Neural cell (in vitro differentiated cells): ENCODE measurements at regions not wholly inside any gene's neighbourhood (a gene's known extent, or its start where the extent isn't known, plus 50 kb on each side); places are given as distances from the start of the nearest gene placed in this dataset.

Source experiments
- H2AFZ ChIP-seq: fragments of 200-600, 300-800 bp; sonication (generic), shearing (Covaris generic); 2 replicates; pipeline ENCODE4 v1.6.0; 2014; ENCODE audit warnings: low read depth, mild to moderate bottlenecking, antibody characterized with exemption, low read length, moderate library complexity
- H3F3A ChIP-seq: fragments of 200-600 bp; shearing (Covaris generic); 2 replicates; pipeline ENCODE4 v1.6.1; 2016; ENCODE audit warnings: mild to moderate bottlenecking, moderate library complexity, mixed read lengths, antibody characterized with exemption, low read length; ENCODE audit not compliant: insufficient read depth, poor library complexity, severe bottlenecking
- H3K27ac ChIP-seq: fragments of 200-600, 300-800 bp; sonication (generic), shearing (Covaris generic); 2 replicates; pipeline ENCODE4 v1.5.1; 2014; ENCODE audit warnings: mild to moderate bottlenecking, low read length, moderate library complexity
- H3K27me3 ChIP-seq: fragments of 300-800, 200-600 bp; sonication (generic), shearing (Covaris generic); 2 replicates; pipeline ENCODE4 v1.6.0; 2014; ENCODE audit warnings: mild to moderate bottlenecking, low read depth, low read length, moderate library complexity; ENCODE audit not compliant: insufficient read depth
- H3K36me3 ChIP-seq: fragments of 300-800, 200-600 bp; sonication (generic), shearing (Covaris generic); 2 replicates; pipeline ENCODE4 v1.5.1; 2014; ENCODE audit warnings: mild to moderate bottlenecking, antibody characterized with exemption, low read length, moderate library complexity; ENCODE audit not compliant: insufficient read depth
- H3K4me2 ChIP-seq: fragments of 300-800, 200-600 bp; sonication (generic), shearing (Covaris generic); 2 replicates; pipeline ENCODE4 v1.6.0; 2014; ENCODE audit warnings: mild to moderate bottlenecking, low read length
- H3K4me3 ChIP-seq: fragments of 300-800, 200-600 bp; sonication (generic), shearing (Covaris generic); 2 replicates; pipeline ENCODE4 v1.5.1; 2014; ENCODE audit warnings: mild to moderate bottlenecking, low read length, moderate library complexity
- H3K79me2 ChIP-seq: fragments of 200-600 bp; shearing (Covaris generic); replicated peaks from 2 replicates; pipeline ENCODE4 v1.6.0; 2014; ENCODE audit warnings: mild to moderate bottlenecking, low read length, moderate library complexity; ENCODE audit not compliant: insufficient read depth
- H3K9ac ChIP-seq: fragments of 300-800, 200-600 bp; sonication (generic), shearing (Covaris generic); 2 replicates; pipeline ENCODE4 v1.6.1; 2016; ENCODE audit warnings: mild to moderate bottlenecking, low read length, mixed read lengths
- H3K9me2 ChIP-seq: fragments of 200-600 bp; shearing (Covaris generic); 2 replicates; pipeline ENCODE4 v1.6.1; 2016; ENCODE audit warnings: mild to moderate bottlenecking, low read length, mixed read lengths; ENCODE audit not compliant: insufficient read depth
- H3K9me3 ChIP-seq: fragments of 200-600, 300-800 bp; sonication (generic), shearing (Covaris generic); 2 replicates; pipeline ENCODE4 v1.6.1; 2016; ENCODE audit warnings: mild to moderate bottlenecking, mixed run types, low read length, moderate library complexity, mixed read lengths
- H4K20me1 ChIP-seq: fragments of 200-600 bp; shearing (Covaris generic); 2 replicates; pipeline ENCODE4 v1.6.1; 2016; ENCODE audit warnings: mild to moderate bottlenecking, mixed run types; ENCODE audit not compliant: insufficient read depth
- EP300 ChIP-seq: fragments of 450-650 bp; conservative IDR thresholded peaks from 2 replicates; pipeline ENCODE4 v1.6.1; 2014; ENCODE audit warnings: antibody characterized with exemption, mild to moderate bottlenecking, moderate library complexity; ENCODE audit not compliant: poor library complexity, severe bottlenecking
- EZH2 ChIP-seq: fragments of 200-600, 300-800 bp; shearing (Covaris generic), sonication (generic); IDR thresholded peaks from 2 replicates; pipeline ENCODE4 v1.6.1; 2014; ENCODE audit warnings: antibody characterized with exemption, low read length, borderline replicate concordance, mild to moderate bottlenecking; ENCODE audit not compliant: insufficient read depth, poor library complexity, severe bottlenecking
- MXI1 ChIP-seq: fragments of 450-650 bp; conservative IDR thresholded peaks from 2 replicates; pipeline ENCODE4 v1.6.1; 2014; ENCODE audit warnings: antibody characterized with exemption, mild to moderate bottlenecking; ENCODE audit not compliant: poor library complexity, severe bottlenecking
- POLR2AphosphoS5 ChIP-seq: IDR thresholded peaks from 2 replicates; pipeline ENCODE4 v1.6.1; 2012
- RAD21 ChIP-seq: fragments of 450-650 bp; conservative IDR thresholded peaks from 2 replicates; pipeline ENCODE4 v1.6.1; 2014; ENCODE audit warnings: antibody characterized with exemption, mild to moderate bottlenecking, moderate library complexity
- SMC3 ChIP-seq: fragments of 450-650 bp; conservative IDR thresholded peaks from 2 replicates; pipeline ENCODE4 v1.6.1; 2014; ENCODE audit warnings: antibody characterized with exemption, mild to moderate bottlenecking, moderate library complexity; ENCODE audit not compliant: poor library complexity
- TAF1 ChIP-seq: IDR thresholded peaks from 2 replicates; pipeline ENCODE4 v1.6.1; 2012; ENCODE audit warnings: low read depth
- TF ChIP-seq, protein P1 (sequence below): IDR thresholded peaks from 2 replicates; pipeline ENCODE4 v1.6.1; 2012; ENCODE audit warnings: borderline replicate concordance
- TF ChIP-seq, protein P2 (sequence below): fragments of 450-650 bp; IDR thresholded peaks from 2 replicates; pipeline ENCODE4 v1.5.1; 2014; ENCODE audit warnings: antibody characterized with exemption, mild to moderate bottlenecking, moderate library complexity; ENCODE audit not compliant: poor library complexity, severe bottlenecking

DNA sequence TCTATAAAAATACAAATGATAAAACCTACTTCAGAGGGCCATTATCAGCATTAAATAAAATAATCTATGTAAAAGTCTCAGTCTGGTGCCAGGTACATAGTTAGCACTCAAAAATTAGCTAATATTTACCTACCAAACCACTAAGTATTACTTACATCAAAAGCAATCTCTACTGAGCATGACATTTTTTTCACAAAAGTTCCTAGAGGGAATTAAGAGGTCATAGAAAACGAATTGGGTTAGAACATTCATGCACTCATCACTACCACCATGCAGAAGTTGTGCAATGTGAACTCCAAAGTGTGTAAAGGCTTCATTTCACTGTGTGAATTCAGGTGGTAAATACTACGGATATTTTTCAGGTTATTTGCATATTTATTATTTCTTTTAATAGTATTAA, 209.5 kb upstream of the FGF13 start:
- TF ChIP-seq POLR2AphosphoS5 (no peak), MXI1 (no peak), EZH2 (no peak), TAF1 (no peak)
- TF ChIP-seq, protein P1, sequence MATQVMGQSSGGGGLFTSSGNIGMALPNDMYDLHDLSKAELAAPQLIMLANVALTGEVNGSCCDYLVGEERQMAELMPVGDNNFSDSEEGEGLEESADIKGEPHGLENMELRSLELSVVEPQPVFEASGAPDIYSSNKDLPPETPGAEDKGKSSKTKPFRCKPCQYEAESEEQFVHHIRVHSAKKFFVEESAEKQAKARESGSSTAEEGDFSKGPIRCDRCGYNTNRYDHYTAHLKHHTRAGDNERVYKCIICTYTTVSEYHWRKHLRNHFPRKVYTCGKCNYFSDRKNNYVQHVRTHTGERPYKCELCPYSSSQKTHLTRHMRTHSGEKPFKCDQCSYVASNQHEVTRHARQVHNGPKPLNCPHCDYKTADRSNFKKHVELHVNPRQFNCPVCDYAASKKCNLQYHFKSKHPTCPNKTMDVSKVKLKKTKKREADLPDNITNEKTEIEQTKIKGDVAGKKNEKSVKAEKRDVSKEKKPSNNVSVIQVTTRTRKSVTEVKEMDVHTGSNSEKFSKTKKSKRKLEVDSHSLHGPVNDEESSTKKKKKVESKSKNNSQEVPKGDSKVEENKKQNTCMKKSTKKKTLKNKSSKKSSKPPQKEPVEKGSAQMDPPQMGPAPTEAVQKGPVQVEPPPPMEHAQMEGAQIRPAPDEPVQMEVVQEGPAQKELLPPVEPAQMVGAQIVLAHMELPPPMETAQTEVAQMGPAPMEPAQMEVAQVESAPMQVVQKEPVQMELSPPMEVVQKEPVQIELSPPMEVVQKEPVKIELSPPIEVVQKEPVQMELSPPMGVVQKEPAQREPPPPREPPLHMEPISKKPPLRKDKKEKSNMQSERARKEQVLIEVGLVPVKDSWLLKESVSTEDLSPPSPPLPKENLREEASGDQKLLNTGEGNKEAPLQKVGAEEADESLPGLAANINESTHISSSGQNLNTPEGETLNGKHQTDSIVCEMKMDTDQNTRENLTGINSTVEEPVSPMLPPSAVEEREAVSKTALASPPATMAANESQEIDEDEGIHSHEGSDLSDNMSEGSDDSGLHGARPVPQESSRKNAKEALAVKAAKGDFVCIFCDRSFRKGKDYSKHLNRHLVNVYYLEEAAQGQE = no peak
- H2AFZ ChIP-seq = no peak overlapping the region
- no peaks in the 10 kb centered on the region for H3K79me2 ChIP-seq
- H3K27ac ChIP-seq = no peak overlapping the region
- no peaks in the 10 kb centered on the region for H3K27me3 ChIP-seq
- no peaks in the 10 kb centered on the region for H3F3A ChIP-seq
- no peaks in the 10 kb centered on the region for H4K20me1 ChIP-seq
- no peaks in the 10 kb centered on the region for H3K9me3 ChIP-seq
- no peak overlapping the region for H3K9ac ChIP-seq
- H3K9me2 ChIP-seq = no peaks in the 10 kb centered on the region
- no peak overlapping the region for H3K4me2 ChIP-seq
- H3K36me3 ChIP-seq = no peaks in the 10 kb centered on the region
- H3K4me3 ChIP-seq = no peak overlapping the region

DNA sequence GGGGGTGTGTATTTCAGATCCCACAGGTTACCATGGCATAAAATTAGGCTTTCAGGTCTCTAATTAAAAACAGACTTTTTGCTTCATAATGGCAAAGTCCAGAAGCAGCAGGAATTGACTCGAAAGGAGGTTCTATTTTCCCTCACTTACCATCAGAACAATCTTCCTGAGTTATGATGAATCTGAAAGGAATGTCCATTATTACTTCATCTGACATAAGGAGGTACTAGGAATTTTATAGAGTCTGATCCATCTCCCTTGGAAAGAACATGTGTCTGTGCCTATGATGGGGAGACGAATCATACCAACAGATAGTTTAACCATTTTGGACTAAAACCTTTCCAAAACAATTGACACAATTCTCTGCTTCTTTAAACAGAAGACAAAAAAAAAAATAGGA, 206.3 kb upstream of the FGF13 start:
- H3K4me2 ChIP-seq = no peak overlapping the region
- no peak overlapping the region for H2AFZ ChIP-seq
- no peaks in the 10 kb centered on the region for H3K9me2 ChIP-seq

More for the DNA sequence above, 206.3 kb upstream of the FGF13 start:
- Histone ChIP-seq H3K79me2 (no peaks in the 10 kb centered on the region), H3K36me3 (no peaks in the 10 kb centered on the region), H4K20me1 (no peaks in the 10 kb centered on the region), H3K9me3 (no peaks in the 10 kb centered on the region), H3K27me3 (no peaks in the 10 kb centered on the region), H3K27ac (no peak overlapping the region), H3F3A (no peaks in the 10 kb centered on the region), H3K9ac (no peak overlapping the region), H3K4me3 (no peak overlapping the region)
- TF ChIP-seq POLR2AphosphoS5 (no peak), EZH2 (no peak), TAF1 (no peak), MXI1 (no peak), EP300 (no peak), SMC3 (no peak), RAD21 (no peak)
- TF ChIP-seq, protein P1 = no peak
- TF ChIP-seq, protein P2, sequence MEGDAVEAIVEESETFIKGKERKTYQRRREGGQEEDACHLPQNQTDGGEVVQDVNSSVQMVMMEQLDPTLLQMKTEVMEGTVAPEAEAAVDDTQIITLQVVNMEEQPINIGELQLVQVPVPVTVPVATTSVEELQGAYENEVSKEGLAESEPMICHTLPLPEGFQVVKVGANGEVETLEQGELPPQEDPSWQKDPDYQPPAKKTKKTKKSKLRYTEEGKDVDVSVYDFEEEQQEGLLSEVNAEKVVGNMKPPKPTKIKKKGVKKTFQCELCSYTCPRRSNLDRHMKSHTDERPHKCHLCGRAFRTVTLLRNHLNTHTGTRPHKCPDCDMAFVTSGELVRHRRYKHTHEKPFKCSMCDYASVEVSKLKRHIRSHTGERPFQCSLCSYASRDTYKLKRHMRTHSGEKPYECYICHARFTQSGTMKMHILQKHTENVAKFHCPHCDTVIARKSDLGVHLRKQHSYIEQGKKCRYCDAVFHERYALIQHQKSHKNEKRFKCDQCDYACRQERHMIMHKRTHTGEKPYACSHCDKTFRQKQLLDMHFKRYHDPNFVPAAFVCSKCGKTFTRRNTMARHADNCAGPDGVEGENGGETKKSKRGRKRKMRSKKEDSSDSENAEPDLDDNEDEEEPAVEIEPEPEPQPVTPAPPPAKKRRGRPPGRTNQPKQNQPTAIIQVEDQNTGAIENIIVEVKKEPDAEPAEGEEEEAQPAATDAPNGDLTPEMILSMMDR = no peak
